ENCODE measurements at regions not wholly inside any gene's neighbourhood (a gene's known extent, or its start where the extent isn't known, plus 50 kb on each side); places are given as distances from the start of the nearest gene placed in this dataset.
A peak's percentile ranks its signal among the peaks of the same experiment; 100 is the strongest.

DNA sequence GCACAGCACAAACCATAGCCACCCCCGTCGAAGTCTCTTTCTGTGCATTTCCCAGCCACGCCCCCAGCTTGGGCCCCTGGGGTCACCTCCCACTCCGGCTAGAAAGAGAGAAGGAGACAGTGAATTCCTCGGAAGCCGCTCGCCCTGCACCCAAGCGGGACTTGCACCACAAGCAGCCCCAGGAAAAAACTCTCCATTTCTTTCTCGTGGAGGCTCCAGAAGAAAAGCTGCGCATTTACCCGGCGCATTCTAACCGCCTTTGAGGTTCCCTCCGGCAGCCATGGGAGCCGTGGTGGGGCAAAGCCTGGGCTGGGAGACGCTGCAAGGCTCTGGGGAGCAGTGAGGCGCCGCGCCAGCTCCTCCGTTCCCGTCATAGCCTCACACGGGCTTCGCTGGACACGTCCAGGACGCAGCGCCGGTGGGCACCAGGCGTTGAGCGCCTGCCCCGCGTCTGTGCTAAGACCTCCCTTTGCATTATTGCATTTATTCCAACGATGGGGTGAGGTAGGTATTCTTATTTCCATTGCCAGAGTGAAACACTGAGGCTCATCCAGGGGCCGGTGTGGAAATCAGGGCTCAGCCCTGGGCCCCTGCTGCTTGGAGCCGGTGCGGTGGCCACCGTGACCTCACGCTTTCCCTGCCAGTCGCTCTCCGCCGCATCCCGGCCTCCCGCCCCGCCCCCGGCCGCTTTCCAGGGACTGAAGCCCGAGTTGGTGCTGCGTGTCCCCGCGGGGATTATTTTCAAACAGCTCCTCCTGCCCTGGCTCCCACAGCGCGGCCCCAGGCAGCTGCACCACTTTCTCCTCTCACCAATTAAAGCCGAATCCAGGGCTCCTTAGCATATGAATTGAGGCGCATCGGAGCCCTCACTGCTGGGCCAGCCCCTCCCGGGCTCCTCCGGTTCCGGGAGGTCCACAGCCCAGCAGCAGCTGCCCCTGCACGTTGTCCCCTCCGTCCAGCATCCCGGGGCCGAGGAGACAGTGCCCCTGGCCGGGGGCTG, 148.3 kb upstream of the AFDN start (continued):
- TF ChIP-seq ZBTB40 (IDR thresholded peaks at IDR 0.05) (no peak), ZBTB40 (CRISPR knock-in tag; IDR thresholded peaks at IDR 0.05) (peak; percentile 22; the same call in 1 of the 2 replicates), CBFB (CRISPR knock-in tag; IDR thresholded peaks at IDR 0.05) (no peak), TBX2 (CRISPR knock-in tag; IDR thresholded peaks at IDR 0.05; ENCODE audit: borderline replicate concordance) (peak; percentile 14; the same call in 1 of the 2 replicates), NBN (conservative IDR thresholded peaks at IDR 0.05) (no peak), ZNF142 (CRISPR knock-in tag; IDR thresholded peaks at IDR 0.05) (no peak), ZNF101 (CRISPR knock-in tag; IDR thresholded peaks at IDR 0.05; ENCODE audit: borderline replicate concordance, low read depth) (no peak), ZNF552 (CRISPR knock-in tag; IDR thresholded peaks at IDR 0.05; ENCODE audit: borderline replicate concordance) (no peak; the same call in 1 of the 2 replicates), IRX3 (CRISPR knock-in tag; IDR thresholded peaks at IDR 0.05; ENCODE audit: borderline replicate concordance, low read depth) (no peak; the same call in 1 of the 2 replicates), NCOA2 (CRISPR knock-in tag; IDR thresholded peaks at IDR 0.05) (no peak)
- TF ChIP-seq, protein P1, sequence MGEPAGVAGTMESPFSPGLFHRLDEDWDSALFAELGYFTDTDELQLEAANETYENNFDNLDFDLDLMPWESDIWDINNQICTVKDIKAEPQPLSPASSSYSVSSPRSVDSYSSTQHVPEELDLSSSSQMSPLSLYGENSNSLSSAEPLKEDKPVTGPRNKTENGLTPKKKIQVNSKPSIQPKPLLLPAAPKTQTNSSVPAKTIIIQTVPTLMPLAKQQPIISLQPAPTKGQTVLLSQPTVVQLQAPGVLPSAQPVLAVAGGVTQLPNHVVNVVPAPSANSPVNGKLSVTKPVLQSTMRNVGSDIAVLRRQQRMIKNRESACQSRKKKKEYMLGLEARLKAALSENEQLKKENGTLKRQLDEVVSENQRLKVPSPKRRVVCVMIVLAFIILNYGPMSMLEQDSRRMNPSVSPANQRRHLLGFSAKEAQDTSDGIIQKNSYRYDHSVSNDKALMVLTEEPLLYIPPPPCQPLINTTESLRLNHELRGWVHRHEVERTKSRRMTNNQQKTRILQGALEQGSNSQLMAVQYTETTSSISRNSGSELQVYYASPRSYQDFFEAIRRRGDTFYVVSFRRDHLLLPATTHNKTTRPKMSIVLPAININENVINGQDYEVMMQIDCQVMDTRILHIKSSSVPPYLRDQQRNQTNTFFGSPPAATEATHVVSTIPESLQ (CRISPR knock-in tag; conservative IDR thresholded peaks at IDR 0.05) = no peak
